ENCODE measurements at regions not wholly inside any gene's neighbourhood (a gene's known extent, or its start where the extent isn't known, plus 50 kb on each side); places are given as distances from the start of the nearest gene placed in this dataset.

DNA sequence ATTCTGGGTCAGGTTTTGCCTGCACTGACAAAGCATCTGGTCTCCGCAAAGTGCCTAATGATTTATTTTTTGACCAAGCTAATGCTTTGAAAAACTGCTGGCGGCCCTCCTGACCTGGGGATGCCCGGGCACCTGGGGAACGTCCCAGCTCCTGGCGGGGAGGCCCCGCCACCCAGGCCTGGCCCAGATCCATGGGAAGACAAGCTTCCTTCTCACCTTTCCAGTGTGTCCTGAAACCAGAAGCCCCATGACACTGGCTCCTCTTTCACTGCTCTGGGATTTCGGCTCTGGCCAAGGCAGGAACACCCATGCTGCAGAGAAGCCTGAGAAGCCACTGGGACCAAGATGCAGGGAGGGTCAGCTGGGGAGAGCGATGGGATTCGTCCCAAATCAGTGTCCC lies 144.1 kb downstream of the SEC61B start:
- no peak for DNase-seq

GRCh38 chr9:99366621-99367020 lies 144.5 kb downstream of the SEC61B start:
- DNase-seq, result no peak

DNA sequence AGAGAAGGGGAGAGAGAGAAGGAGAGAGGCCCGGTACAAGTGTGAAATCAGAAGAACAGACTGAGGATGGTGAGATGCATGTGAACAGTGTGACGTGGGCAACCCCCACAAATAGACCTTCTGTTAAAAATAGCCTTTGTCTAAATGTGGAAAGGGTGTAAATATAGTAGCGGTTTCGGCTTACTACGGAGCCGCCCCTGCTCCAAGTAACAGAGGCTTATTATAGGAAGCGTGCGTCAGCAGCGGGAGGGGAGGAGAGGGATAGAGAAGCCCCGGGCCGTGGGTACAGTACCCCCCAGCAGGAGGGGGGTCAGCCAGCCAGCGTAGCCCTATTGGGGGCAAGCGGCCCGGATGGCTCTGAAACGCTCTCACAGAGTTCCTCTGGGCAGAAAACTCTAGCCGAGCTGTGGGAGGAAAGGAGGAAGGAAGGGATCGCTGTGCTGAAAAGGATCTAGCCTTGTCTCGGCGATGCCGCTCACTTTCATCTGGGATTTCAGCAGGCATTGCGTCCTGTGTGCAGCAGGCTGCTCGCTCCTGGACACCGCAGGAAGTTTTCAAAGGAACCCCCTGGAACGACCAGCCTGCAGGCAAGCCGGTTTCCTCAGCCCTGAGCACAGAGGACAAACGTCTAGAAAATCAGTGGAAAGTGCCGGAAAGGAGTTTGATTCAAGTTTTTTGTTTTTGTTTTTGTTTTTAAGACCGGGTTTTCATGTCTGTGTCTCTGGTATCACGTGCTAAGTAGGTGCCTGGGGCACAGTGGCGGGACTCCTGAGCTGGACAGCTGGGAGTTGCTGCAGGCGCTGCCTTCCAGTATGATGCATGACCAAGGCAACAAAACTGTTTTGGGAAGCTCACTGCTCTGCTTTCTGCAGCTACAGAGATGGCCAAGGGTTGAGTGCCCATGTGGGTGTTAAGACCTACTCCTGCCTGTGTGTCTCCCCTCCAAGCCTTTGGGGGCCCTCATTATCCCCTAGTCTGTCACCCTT lies 146.6 kb downstream of the SEC61B start:
- DNase-seq, result peak; percentile 79

GRCh38 chr9:99369327-99369722 lies 147.2 kb downstream of the SEC61B start:
- DNase-seq, result no peak

DNA sequence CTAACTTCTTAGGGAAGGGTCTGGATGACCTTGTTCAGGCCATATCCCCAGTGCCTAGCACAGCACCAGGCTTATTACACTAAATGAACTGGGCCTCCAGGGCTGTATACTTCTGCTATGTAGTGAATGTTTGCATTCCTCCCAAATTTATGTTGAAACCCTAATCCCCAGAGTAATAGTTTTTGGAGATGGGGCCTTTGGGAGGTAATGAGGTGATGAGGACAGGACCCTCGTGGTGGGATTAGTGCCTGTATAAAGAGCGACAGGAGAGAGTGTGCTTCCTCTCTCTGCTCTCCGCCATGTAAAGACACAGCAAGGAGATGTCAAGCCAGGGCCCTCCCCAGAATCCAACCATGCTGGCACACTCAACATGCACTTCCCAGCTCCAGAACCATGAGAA lies 148.3 kb downstream of the SEC61B start:
- no peak for DNase-seq

DNA sequence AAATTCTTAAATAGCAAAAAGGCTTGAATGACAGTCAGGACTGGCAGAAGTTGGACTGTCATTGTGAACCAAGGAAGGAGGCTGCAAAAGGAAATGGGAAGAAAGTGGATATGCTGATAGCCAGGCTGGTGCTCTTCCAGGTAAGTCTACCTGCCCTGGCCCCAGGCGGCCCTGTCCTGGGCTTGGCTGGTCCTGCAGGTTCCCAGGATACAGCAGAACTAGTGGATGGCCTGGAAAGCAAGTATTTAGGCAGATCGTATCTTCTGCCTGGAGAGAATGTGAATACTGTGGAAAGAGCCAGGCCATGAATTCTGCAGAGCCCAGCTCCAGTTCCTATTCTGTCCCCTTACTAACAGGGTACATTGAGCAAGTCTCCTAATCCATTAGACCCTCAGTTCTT lies 149.3 kb downstream of the SEC61B start:
- DNase-seq, result no peak

DNA sequence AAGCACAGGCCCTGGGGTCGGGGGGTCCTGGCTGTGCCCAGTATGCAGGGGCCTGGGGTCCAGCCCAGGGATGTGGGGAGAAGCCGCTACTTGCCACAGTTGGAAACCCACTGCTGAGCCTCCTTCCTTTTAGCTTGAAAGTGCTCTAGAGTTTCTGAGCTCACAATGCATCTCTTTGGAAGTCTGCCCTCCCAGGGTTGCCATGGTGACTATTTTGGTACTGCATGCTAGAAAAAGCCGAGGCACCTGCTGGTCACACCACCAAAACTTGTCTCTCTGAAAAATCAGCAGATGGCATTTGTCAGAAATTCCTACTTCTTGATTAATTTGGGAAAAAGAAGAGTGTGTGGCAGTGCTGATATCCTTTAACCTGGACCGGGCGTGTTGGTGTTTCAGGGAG lies 151.8 kb downstream of the SEC61B start:
- no peak for DNase-seq

GRCh38 chr9:99374793-99375192 lies 152.7 kb downstream of the SEC61B start:
- no peak for DNase-seq

DNA sequence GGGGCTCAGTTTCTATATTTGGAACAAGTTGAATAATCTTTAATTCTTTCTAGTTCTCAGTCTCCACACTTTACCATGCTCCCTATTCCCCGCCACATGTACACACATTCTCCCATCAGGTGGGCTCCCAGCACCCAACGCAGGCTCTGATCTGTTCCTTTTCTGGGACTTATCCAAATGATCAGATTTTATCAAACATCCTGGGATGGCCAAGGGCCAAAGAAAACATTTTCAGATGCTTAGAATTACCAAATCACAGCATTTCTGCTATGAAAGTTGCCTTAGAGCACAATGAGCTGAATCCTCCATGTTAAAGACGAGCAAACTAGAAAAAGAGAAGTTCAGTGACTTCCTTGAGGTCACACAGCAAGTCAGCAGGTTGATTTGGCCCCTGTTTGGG lies 153.4 kb downstream of the SEC61B start:
- no peak for DNase-seq

DNA sequence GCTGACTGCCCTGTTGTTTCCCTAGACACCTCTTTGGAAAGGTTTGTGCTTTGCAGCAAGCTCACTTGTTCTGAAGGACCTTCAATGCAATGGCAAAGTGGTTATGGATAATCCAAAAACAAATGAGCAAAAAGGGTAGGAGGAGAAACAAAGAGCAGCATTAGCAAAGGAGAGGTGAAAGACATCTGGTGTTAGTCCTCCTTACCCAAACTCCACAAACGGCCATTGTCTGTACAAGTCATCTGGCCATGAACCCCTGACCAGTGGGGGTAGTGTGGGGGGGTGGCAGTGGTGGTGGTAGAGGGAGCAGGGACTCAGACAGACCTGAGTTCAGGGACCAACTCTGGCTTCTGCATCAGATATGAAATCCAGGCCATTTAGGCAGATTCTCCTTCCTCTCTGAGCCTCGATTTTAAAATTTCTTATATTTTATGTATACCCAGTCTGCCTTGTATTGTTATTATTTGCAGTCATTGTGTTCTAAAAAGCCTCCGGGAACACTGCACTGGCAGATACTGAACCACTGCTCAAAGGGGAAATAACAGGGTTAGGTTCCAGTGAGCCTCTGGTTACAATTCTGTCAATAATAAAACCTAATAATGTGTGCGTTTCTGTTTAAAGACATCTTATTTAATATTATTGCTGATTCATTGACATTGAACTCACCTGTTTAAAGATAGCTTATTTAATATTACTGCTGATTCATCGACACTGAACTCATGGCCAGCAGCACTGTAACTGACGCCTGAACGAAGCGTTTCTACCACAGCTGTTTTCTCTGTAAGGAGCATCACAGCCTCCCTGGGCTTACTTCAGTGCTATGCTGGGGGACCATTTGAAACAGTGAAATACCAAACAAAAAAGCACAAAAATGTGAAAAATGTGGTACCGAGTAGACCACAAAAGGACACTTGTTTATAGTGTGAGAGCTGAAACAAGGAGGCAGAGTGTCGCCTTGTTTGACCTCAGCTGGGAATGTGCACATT lies 156.0 kb downstream of the SEC61B start:
- no peak for DNase-seq

GRCh38 chr9:99383536-99383935 lies 161.5 kb downstream of the SEC61B start:
- DNase-seq, result no peak

- no peak for DNase-seq
These were observed 163.1 kb downstream of the SEC61B start for GRCh38 chr9:99385215-99385614.

DNA sequence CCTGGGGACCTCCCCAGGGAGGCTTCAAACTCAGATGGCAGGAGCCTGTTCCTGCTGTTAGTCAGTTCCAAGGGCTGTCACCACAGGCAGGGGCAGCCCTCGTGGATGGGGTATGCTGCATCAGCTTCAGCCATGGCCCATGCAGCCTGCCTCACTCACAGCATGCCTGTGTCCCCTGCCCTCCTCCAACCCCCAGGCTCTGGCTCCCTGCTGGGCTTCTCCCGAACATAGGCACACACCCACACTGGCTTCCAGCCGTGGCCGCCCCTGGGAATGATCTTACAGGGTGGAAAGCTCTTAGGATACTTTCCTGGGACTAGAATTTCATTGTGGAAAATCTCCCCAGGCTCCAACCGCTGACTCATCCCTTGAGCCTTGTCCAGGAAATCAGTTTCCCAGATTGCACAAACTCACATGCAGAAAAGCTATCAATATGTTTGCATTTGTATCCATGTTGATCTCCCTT lies 163.8 kb downstream of the SEC61B start:
- no peak for DNase-seq

DNA sequence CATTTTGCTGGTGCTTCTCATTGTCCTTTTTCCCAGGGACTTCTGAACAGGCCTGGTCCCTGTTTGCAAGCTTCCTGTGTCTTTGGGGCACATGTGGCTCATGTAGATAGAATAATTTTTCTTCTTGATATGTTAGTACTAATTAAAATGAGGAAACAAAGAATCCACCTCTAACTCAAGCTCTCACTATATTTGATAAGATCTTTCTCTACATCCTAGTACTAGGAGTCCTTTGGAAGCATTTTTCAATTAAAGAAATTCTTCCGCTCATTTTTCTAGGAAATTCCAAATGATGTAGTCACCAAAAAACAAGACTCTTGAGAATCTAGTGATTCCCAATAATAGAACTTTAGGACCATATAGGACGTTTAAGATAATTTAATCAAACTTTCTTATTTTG lies 165.3 kb downstream of the SEC61B start:
- no peak for DNase-seq

GRCh38 chr9:99389087-99390033 lies 167.3 kb downstream of the SEC61B start:
- DNase-seq, result no peak

GRCh38 chr9:99391937-99392594 lies 170.0 kb downstream of the SEC61B start:
- no peak for DNase-seq

- no peak for DNase-seq
These were observed 170.9 kb downstream of the SEC61B start for GRCh38 chr9:99392986-99393385.

DNA sequence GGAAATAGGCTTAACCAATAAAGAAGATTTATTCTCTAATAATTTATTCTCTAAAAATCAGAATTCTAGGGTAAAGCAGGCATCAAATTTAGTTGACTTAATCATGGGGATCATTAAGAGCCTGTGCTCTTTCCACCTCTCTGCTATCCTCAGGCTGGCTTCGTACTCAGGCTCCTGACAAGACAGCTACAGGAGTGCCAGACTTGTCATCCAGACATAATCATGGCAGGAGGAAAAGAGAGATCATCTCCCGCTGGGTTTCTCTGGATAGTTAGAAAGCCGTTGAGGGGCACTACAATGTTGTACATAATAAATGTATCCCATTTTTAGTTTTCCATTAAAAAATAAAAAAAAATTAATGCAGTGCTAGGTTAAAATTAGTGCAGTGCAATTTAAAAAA lies 171.9 kb downstream of the SEC61B start:
- no peak for DNase-seq

GRCh38 chr9:99398241-99398640 lies 176.2 kb downstream of the SEC61B start:
- DNase-seq, result no peak

DNA sequence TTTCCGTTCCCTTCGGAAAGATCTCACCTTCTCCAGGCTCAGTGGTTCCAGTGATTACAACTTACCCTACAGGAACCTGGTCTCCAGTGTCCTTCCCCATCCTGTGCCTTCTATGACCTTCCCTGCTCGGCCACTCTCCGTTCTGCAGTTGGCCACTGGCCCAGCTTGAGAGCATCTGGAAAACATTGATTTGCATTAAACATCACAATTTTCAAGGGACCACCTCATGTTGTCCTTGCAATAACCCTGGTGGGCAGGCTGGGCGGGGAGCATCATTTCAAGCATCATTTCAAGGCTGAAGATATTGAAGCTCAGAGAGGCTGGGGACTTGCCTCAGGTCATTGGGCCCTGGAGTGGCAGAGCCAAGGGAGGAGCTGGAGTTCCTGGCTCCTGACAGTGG lies 177.4 kb downstream of the SEC61B start:
- no peak for DNase-seq

GRCh38 chr9:99400184-99400731 lies 178.2 kb downstream of the SEC61B start:
- no peak for DNase-seq
